NK-92 treated with Interleukin-12 subunit alpha and Interleukin-12 subunit beta, amount 100 ng/mL, for 24 hours (cell line): ENCODE measurements at regions not wholly inside any gene's neighbourhood (a gene's known extent, or its start where the extent isn't known, plus 50 kb on each side); places are given as distances from the start of the nearest gene placed in this dataset.
A peak's percentile ranks its signal among the peaks of the same experiment; 100 is the strongest.
"Not testable (repeated sequence)": the region's sequence is repeated elsewhere in the genome, so short reads cannot be mapped to it uniquely, and the experiment has no call there.

Source experiments
- DNase-seq: peaks from one replicate; lab custom pipeline; 2025; lab: John Stamatoyannopoulos, UW

- DNase-seq, result no peak
Measured at GRCh38 chr13:40047322-40047771, 391.9 kb downstream of the COG6 start.

GRCh38 chr13:40048551-40048950 is 393.1 kb downstream of the COG6 start:
- DNase-seq, result no peak

GRCh38 chr13:40052954-40053353 is 397.5 kb downstream of the COG6 start:
- no peak for DNase-seq

- DNase-seq, result no peak
Measured at GRCh38 chr13:40053401-40053800, 397.9 kb downstream of the COG6 start.

- DNase-seq, result not testable (repeated sequence)
Measured at GRCh38 chr13:40054422-40054821, 399.0 kb downstream of the COG6 start.

- no peak for DNase-seq
Measured at GRCh38 chr13:40056898-40057619, 401.6 kb downstream of the COG6 start.

GRCh38 chr13:40058757-40059236 is 403.3 kb downstream of the COG6 start:
- no peak for DNase-seq

- DNase-seq, result no peak
Measured at GRCh38 chr13:40059540-40060232, 404.2 kb downstream of the COG6 start.

- DNase-seq, result no peak
Measured at GRCh38 chr13:40060296-40061007, 405.0 kb downstream of the COG6 start.

GRCh38 chr13:40061466-40062450 is 406.3 kb downstream of the COG6 start:
- no peak for DNase-seq

- no peak for DNase-seq
Measured at GRCh38 chr13:40063278-40063698, 407.8 kb downstream of the COG6 start.

- DNase-seq, result no peak
Measured at GRCh38 chr13:40063703-40064102, 408.2 kb downstream of the COG6 start.

- DNase-seq, result no peak
Measured at GRCh38 chr13:40064154-40065097, 409.0 kb downstream of the COG6 start.

GRCh38 chr13:40069173-40070044 is 413.9 kb downstream of the COG6 start:
- peak; percentile 6 for DNase-seq

GRCh38 chr13:40070357-40070756 is 414.9 kb downstream of the COG6 start:
- DNase-seq, result no peak

GRCh38 chr13:40072663-40073120 is 417.2 kb downstream of the COG6 start:
- DNase-seq, result no peak

GRCh38 chr13:40074338-40074737 is 418.9 kb downstream of the COG6 start:
- DNase-seq, result no peak

- no peak for DNase-seq
Measured at GRCh38 chr13:40075281-40075680, 419.8 kb downstream of the COG6 start.

- DNase-seq, result no peak
Measured at GRCh38 chr13:40076765-40077362, 421.4 kb downstream of the COG6 start.
